ENCODE measurements at regions not wholly inside any gene's neighbourhood (a gene's known extent, or its start where the extent isn't known, plus 50 kb on each side); places are given as distances from the start of the nearest gene placed in this dataset.

- Mint-ChIP-seq H3K4me3 (ENCODE audit: unreplicated experiment) (no peak overlapping the region), H3K9me3 (ENCODE audit: unreplicated experiment) (no peaks in the 10 kb centered on the region), H3K27me3 (ENCODE audit: unreplicated experiment) (no peaks in the 10 kb centered on the region), H3K36me3 (ENCODE audit: unreplicated experiment) (no peaks in the 10 kb centered on the region), H3K4me1 (ENCODE audit: unreplicated experiment) (peaks cover 43% of the 10 kb centered on the region), H3K27ac (ENCODE audit: unreplicated experiment) (no peak overlapping the region)
- no peak for TF ChIP-seq CTCF (IDR thresholded peaks at IDR 0.05)
- DNase-seq (ENCODE audit: extremely low spot score, unreplicated experiment) = no peak
Measured at GRCh38 chr2:142588269-142588668, 289.2 kb upstream of the KYNU start.

- Mint-ChIP-seq H3K27me3 (ENCODE audit: unreplicated experiment) (no peaks in the 10 kb centered on the region), H3K9me3 (ENCODE audit: unreplicated experiment) (no peaks in the 10 kb centered on the region), H3K4me3 (ENCODE audit: unreplicated experiment) (no peak overlapping the region), H3K4me1 (ENCODE audit: unreplicated experiment) (peaks cover 37% of the 10 kb centered on the region), H3K36me3 (ENCODE audit: unreplicated experiment) (no peaks in the 10 kb centered on the region), H3K27ac (ENCODE audit: unreplicated experiment) (no peak overlapping the region)
- no peak for DNase-seq (ENCODE audit: extremely low spot score, unreplicated experiment)
- TF ChIP-seq CTCF (IDR thresholded peaks at IDR 0.05) = no peak
Measured at GRCh38 chr2:142586693-142587580, 290.5 kb upstream of the KYNU start.

- no peak for TF ChIP-seq CTCF (IDR thresholded peaks at IDR 0.05)
- H3K9me3 Mint-ChIP-seq (ENCODE audit: unreplicated experiment) = no peaks in the 10 kb centered on the region
- DNase-seq (ENCODE audit: extremely low spot score, unreplicated experiment) = no peak
- H3K27me3 Mint-ChIP-seq (ENCODE audit: unreplicated experiment) = no peaks in the 10 kb centered on the region
- H3K27ac Mint-ChIP-seq (ENCODE audit: unreplicated experiment) = no peak overlapping the region
- peaks cover 36% of the 10 kb centered on the region for H3K4me1 Mint-ChIP-seq (ENCODE audit: unreplicated experiment)
- no peak overlapping the region for H3K4me3 Mint-ChIP-seq (ENCODE audit: unreplicated experiment)
- H3K36me3 Mint-ChIP-seq (ENCODE audit: unreplicated experiment) = no peaks in the 10 kb centered on the region
Measured at GRCh38 chr2:142585785-142586184, 291.7 kb upstream of the KYNU start.

- no peak for DNase-seq (ENCODE audit: extremely low spot score, unreplicated experiment)
- Mint-ChIP-seq H3K27me3 (ENCODE audit: unreplicated experiment) (no peaks in the 10 kb centered on the region), H3K4me1 (ENCODE audit: unreplicated experiment) (peaks cover 23% of the 10 kb centered on the region), H3K9me3 (ENCODE audit: unreplicated experiment) (peaks cover 3% of the 10 kb centered on the region), H3K4me3 (ENCODE audit: unreplicated experiment) (no peak overlapping the region), H3K36me3 (ENCODE audit: unreplicated experiment) (no peaks in the 10 kb centered on the region), H3K27ac (ENCODE audit: unreplicated experiment) (no peak overlapping the region)
- TF ChIP-seq CTCF (IDR thresholded peaks at IDR 0.05) = peak; percentile 29
Measured at GRCh38 chr2:142582317-142582716, 295.1 kb upstream of the KYNU start.

- H3K9me3 Mint-ChIP-seq (ENCODE audit: unreplicated experiment) = peaks cover 4% of the 10 kb centered on the region
- no peak for DNase-seq (ENCODE audit: extremely low spot score, unreplicated experiment)
- no peak overlapping the region for H3K27ac Mint-ChIP-seq (ENCODE audit: unreplicated experiment)
- H3K36me3 Mint-ChIP-seq (ENCODE audit: unreplicated experiment) = no peaks in the 10 kb centered on the region
- H3K27me3 Mint-ChIP-seq (ENCODE audit: unreplicated experiment) = no peaks in the 10 kb centered on the region
- peaks cover 15% of the 10 kb centered on the region for H3K4me1 Mint-ChIP-seq (ENCODE audit: unreplicated experiment)
- no peak for TF ChIP-seq CTCF (IDR thresholded peaks at IDR 0.05)
- H3K4me3 Mint-ChIP-seq (ENCODE audit: unreplicated experiment) = no peak overlapping the region
Measured at GRCh38 chr2:142581491-142581890, 296.0 kb upstream of the KYNU start.
